H1 (cell line): ENCODE measurements at regions not wholly inside any gene's neighbourhood (a gene's known extent, or its start where the extent isn't known, plus 50 kb on each side); places are given as distances from the start of the nearest gene placed in this dataset.

Experiments
- CTCF ChIA-PET: fragments of 300-600 bp; sonication (Branson Sonifier 250); formaldehyde crosslinking; loops from one replicate; lab custom pipeline; 2021; ENCODE audit not compliant: partially characterized antibody; lab: Charles Lee
- POLR2A ChIA-PET: fragments of 300-600 bp; sonication (Branson Sonifier 250); formaldehyde crosslinking; loops from one replicate; lab custom pipeline; 2021; ENCODE audit warnings: inconsistent platforms; ENCODE audit not compliant: partially characterized antibody; lab: Charles Lee
- DNase-seq, 2 experiments: peaks; one replicate each; pipeline versions ENCODE4 v3.0.0 to v3.0.0-alpha.2; 2010 to 2022; ENCODE audit warnings: low spot score in 2 of 2, low read depth in 1 of 2, mixed read lengths in 1 of 2
- FAIRE-seq: peaks from 2 replicates; lab custom pipeline; 2011; peaks lifted over from hg19 to GRCh38; lab: Jason Lieb, UNC
- H2AFZ ChIP-seq: 2 replicates; pipeline ENCODE4 v1.8.1; 2012; ENCODE audit warnings: low read length, inconsistent platforms
- H2AK5ac ChIP-seq: 2 replicates; pipeline ENCODE4 v1.6.1; 2013; ENCODE audit warnings: low read depth, low read length
- H2BK120ac ChIP-seq: replicated peaks from 2 replicates; pipeline ENCODE3; 2013; ENCODE audit warnings: low read depth, low read length, inconsistent platforms
- H2BK12ac ChIP-seq: 2 replicates; pipeline ENCODE4 v1.6.1; 2013; ENCODE audit warnings: low read depth, low read length
- H2BK15ac ChIP-seq: 2 replicates; pipeline ENCODE4 v1.6.1; 2013; ENCODE audit warnings: low read length
- H2BK20ac ChIP-seq: 2 replicates; pipeline ENCODE4 v1.6.1; 2013; ENCODE audit warnings: low read length
- H2BK5ac ChIP-seq: 2 replicates; pipeline ENCODE4 v1.6.1; 2013; ENCODE audit warnings: low read depth, low read length
- H3K14ac ChIP-seq: 2 replicates; pipeline ENCODE4 v1.6.1; 2013; ENCODE audit warnings: inconsistent platforms; ENCODE audit not compliant: insufficient read length
- H3K18ac ChIP-seq: 2 replicates; pipeline ENCODE4 v1.6.1; 2013; ENCODE audit warnings: low read length; ENCODE audit errors: extremely low read depth
- H3K23ac ChIP-seq: 2 replicates; pipeline ENCODE4 v1.6.1; 2013; ENCODE audit warnings: inconsistent platforms; ENCODE audit not compliant: insufficient read length
- H3K23me2 ChIP-seq: 2 replicates; pipeline ENCODE4 v1.6.1; 2013; ENCODE audit warnings: low read depth, low read length
- H3K27ac ChIP-seq: 2 replicates; pipeline ENCODE4 v1.6.1; 2011; ENCODE audit warnings: low read depth, low read length, inconsistent platforms
- H3K27me3 ChIP-seq, 4 experiments: replicated peaks in 1 of 4; 1 replicate in 1 of 4; 2 replicates in 3 of 4; pipeline versions ENCODE4 v1.6.1 to v1.8.1; 2011 to 2013; ENCODE audit warnings: low read length in 3 of 4, mild to moderate bottlenecking in 3 of 4, inconsistent platforms in 2 of 4, mixed read lengths in 2 of 4, moderate library complexity in 1 of 4; ENCODE audit not compliant: control insufficient read depth in 3 of 4, insufficient read depth in 3 of 4; ENCODE audit errors: extremely low read depth in 1 of 4
- H3K36me3 ChIP-seq, 4 experiments: 2 replicates each; pipeline versions ENCODE4 v1.6.1 to v1.8.1; 2011 to 2013; ENCODE audit warnings: mild to moderate bottlenecking in 4 of 4, low read length in 3 of 4, moderate library complexity in 2 of 4, control low read depth in 1 of 4, inconsistent platforms in 1 of 4; ENCODE audit not compliant: insufficient read depth in 4 of 4, control insufficient read depth in 2 of 4
- H3K4ac ChIP-seq: replicated peaks from 2 replicates; pipeline ENCODE3; 2013; ENCODE audit warnings: low read length, low read depth, mixed read lengths, inconsistent platforms; ENCODE audit not compliant: insufficient read length
- H3K4me1 ChIP-seq, 4 experiments: replicated peaks in 1 of 4; 1 replicate in 1 of 4; 2 replicates in 3 of 4; pipeline versions ENCODE4 v1.6.1 to v1.8.1; 2011 to 2013; ENCODE audit warnings: low read length in 3 of 4, inconsistent platforms in 2 of 4, mixed read lengths in 1 of 4; ENCODE audit not compliant: insufficient read depth in 4 of 4, control insufficient read depth in 3 of 4
- H3K4me2 ChIP-seq, 2 experiments: 2 replicates each; pipeline versions ENCODE4 v1.6.1 to v1.8.1; 2011 to 2013; ENCODE audit warnings: low read depth in 2 of 2, low read length in 2 of 2, control low read depth in 1 of 2, inconsistent platforms in 1 of 2, mild to moderate bottlenecking in 1 of 2; ENCODE audit not compliant: insufficient read depth in 1 of 2
- H3K4me3 ChIP-seq, 4 experiments: fragments of 200-600, 300-600 bp in 1 of 4; sonication (generic), shearing (Covaris generic), sonication (Bioruptor Twin) in 1 of 4; 2 replicates each; pipeline versions ENCODE4 v1.5.1 to v1.8.1; 2011 to 2016; ENCODE audit warnings: low read length in 4 of 4, low read depth in 3 of 4, control low read depth in 2 of 4, inconsistent platforms in 2 of 4, mild to moderate bottlenecking in 2 of 4, mixed read lengths in 1 of 4, moderate library complexity in 1 of 4; ENCODE audit not compliant: insufficient read depth in 2 of 4; ENCODE audit errors: extremely low read depth in 1 of 4
- H3K56ac ChIP-seq: replicated peaks from 2 replicates; pipeline ENCODE3; 2013; ENCODE audit warnings: low read depth, mild to moderate bottlenecking, mixed read lengths, low read length, inconsistent platforms; ENCODE audit not compliant: insufficient read length
- H3K79me1 ChIP-seq: 2 replicates; pipeline ENCODE4 v1.6.1; 2013; ENCODE audit warnings: low read depth, low read length, control low read depth
- H3K79me2 ChIP-seq, 2 experiments: 2 replicates each; pipeline versions ENCODE4 v1.6.1 to v1.8.1; 2012 to 2013; ENCODE audit warnings: low read length in 2 of 2, mild to moderate bottlenecking in 2 of 2, inconsistent platforms in 1 of 2; ENCODE audit not compliant: insufficient read depth in 2 of 2, control insufficient read depth in 1 of 2
- H3K9ac ChIP-seq, 4 experiments: replicated peaks in 1 of 4; 1 replicate in 1 of 4; 2 replicates in 3 of 4; pipeline versions ENCODE4 v1.6.1 to v1.8.1; 2011 to 2013; ENCODE audit warnings: low read depth in 3 of 4, low read length in 3 of 4, control low read depth in 2 of 4, mild to moderate bottlenecking in 2 of 4, moderate library complexity in 2 of 4, inconsistent platforms in 1 of 4; ENCODE audit errors: extremely low read depth in 1 of 4
- H3K9me3 ChIP-seq, 2 experiments: 2 replicates each; pipeline versions ENCODE4 v1.6.1 to v1.8.1; 2012 to 2013; ENCODE audit warnings: mild to moderate bottlenecking in 2 of 2, moderate library complexity in 2 of 2, control low read depth in 1 of 2, inconsistent platforms in 1 of 2, low read depth in 1 of 2, low read length in 1 of 2, mixed read lengths in 1 of 2; ENCODE audit not compliant: insufficient read depth in 2 of 2
- H4K20me1 ChIP-seq, 2 experiments: replicated peaks in 1 of 2; 2 replicates each; pipeline versions ENCODE3 to v1.8.1; 2011 to 2013; ENCODE audit warnings: inconsistent platforms in 2 of 2, low read length in 2 of 2, mild to moderate bottlenecking in 1 of 2; ENCODE audit not compliant: insufficient read depth in 2 of 2, control insufficient read depth in 1 of 2
- H4K5ac ChIP-seq: 2 replicates; pipeline ENCODE4 v1.6.1; 2013; ENCODE audit warnings: low read length, low read depth, mixed read lengths, inconsistent platforms; ENCODE audit not compliant: insufficient read length
- H4K8ac ChIP-seq: 2 replicates; pipeline ENCODE4 v1.8.0; 2013; ENCODE audit warnings: mild to moderate bottlenecking, moderate library complexity, low read length, inconsistent platforms; ENCODE audit not compliant: insufficient read depth; ENCODE audit errors: extremely low read depth
- H4K91ac ChIP-seq: replicated peaks from 2 replicates; pipeline ENCODE3; 2013; ENCODE audit warnings: low read length, mixed read lengths, inconsistent platforms; ENCODE audit not compliant: insufficient read length
- ATF3 ChIP-seq: IDR thresholded peaks from 2 replicates; pipeline ENCODE4 v1.6.1; 2011; ENCODE audit warnings: low read depth, mild to moderate bottlenecking, low read length; ENCODE audit not compliant: insufficient read depth
- BRCA1 ChIP-seq: IDR thresholded peaks from 2 replicates; pipeline ENCODE4 v1.6.1; 2012; ENCODE audit warnings: low read depth, low read length, improper control_type of control experiment
- CBX5 ChIP-seq: fragments of 300-800, 300-1000 bp; sonication (generic); IDR thresholded peaks from 2 replicates; pipeline ENCODE4 v1.7.1; 2016; ENCODE audit warnings: antibody characterized with exemption, low read length, low read depth
- CHD1 ChIP-seq: IDR thresholded peaks from 2 replicates; pipeline ENCODE4 v1.6.1; 2012; ENCODE audit warnings: low read depth, low read length, improper control_type of control experiment
- CREB1 ChIP-seq: IDR thresholded peaks from 2 replicates; pipeline ENCODE4 v1.6.1; 2012; ENCODE audit warnings: inconsistent platforms
- EGR1 ChIP-seq: IDR thresholded peaks from 2 replicates; pipeline ENCODE4 v1.6.1; 2011; ENCODE audit warnings: low read depth, low read length, borderline replicate concordance
- EP300 ChIP-seq, 2 experiments: IDR thresholded peaks; 1 replicate in 1 of 2; 2 replicates in 1 of 2; pipeline ENCODE4 v1.6.1; 2011 to 2012; ENCODE audit warnings: low read depth in 2 of 2, low read length in 2 of 2, mild to moderate bottlenecking in 2 of 2, borderline replicate concordance in 1 of 2, inconsistent platforms in 1 of 2, moderate library complexity in 1 of 2
- JUN ChIP-seq: IDR thresholded peaks from 2 replicates; pipeline ENCODE4 v1.6.1; 2011; ENCODE audit warnings: low read depth, mild to moderate bottlenecking, improper control_type of control experiment, low read length
- POLR2A ChIP-seq, 2 experiments: IDR thresholded peaks; 1 replicate in 1 of 2; 2 replicates in 1 of 2; pipeline ENCODE4 v1.6.1; 2011; ENCODE audit warnings: low read depth in 2 of 2, low read length in 2 of 2, mild to moderate bottlenecking in 2 of 2; ENCODE audit errors: control extremely low read depth in 1 of 2
- RNF2 ChIP-seq: fragments of 200-900, 300-1000 bp; sonication (generic); IDR thresholded peaks from 2 replicates; pipeline ENCODE4 v1.7.1; 2016; ENCODE audit warnings: borderline replicate concordance, low read depth, mild to moderate bottlenecking, antibody characterized with exemption, low read length; ENCODE audit not compliant: poor library complexity, severe bottlenecking; ENCODE audit errors: missing control alignments
- RXRA ChIP-seq: IDR thresholded peaks from 2 replicates; pipeline ENCODE4 v1.6.1; 2011; ENCODE audit warnings: low read depth, mild to moderate bottlenecking, low read length, moderate library complexity; ENCODE audit not compliant: insufficient read depth
- SP1 ChIP-seq: IDR thresholded peaks from 2 replicates; pipeline ENCODE4 v1.6.1; 2011; ENCODE audit warnings: low read depth, low read length
- TAF1 ChIP-seq: IDR thresholded peaks from 2 replicates; pipeline ENCODE4 v1.6.1; 2011; ENCODE audit warnings: mild to moderate bottlenecking, low read depth, low read length
- ZNF274 ChIP-seq: IDR thresholded peaks from 2 replicates; pipeline ENCODE4 v1.7.0; 2012; ENCODE audit warnings: low read length, borderline replicate concordance; ENCODE audit errors: extremely low read depth
- WGBS, 2 experiments: shearing (Covaris generic) in 1 of 2; methylation state at CpG; one replicate each; pipeline versions ENCODE4 v1.1.6 to v1.1.7; 2013 to 2015; ENCODE audit warnings: low lambda C conversion rate in 2 of 2, mixed read lengths in 2 of 2, inconsistent platforms in 1 of 2, low coverage in 1 of 2, missing lambda C conversion rate in 1 of 2; ENCODE audit not compliant: insufficient replicate concordance in 2 of 2, insufficient coverage in 1 of 2, insufficient read length in 1 of 2; ENCODE audit errors: extremely low coverage in 1 of 2, missing lambda C conversion rate in 1 of 2; 5-methylcytosine and 5-hydroxymethylcytosine counted together

GRCh38 chr4:145427991-145428390, 53.7 kb upstream of the SMAD1 start:
- no peak overlapping the region for H2BK120ac ChIP-seq
- no peaks in the 10 kb centered on the region for H3K79me1 ChIP-seq
- H3K4me2 ChIP-seq: no peak overlapping the region
- H3K14ac ChIP-seq: no peak overlapping the region
- no peak overlapping the region for H2BK5ac ChIP-seq
- H3K4me3 ChIP-seq: no peak overlapping the region
- no peak overlapping the region for H2BK20ac ChIP-seq
- no peaks in the 10 kb centered on the region for H3K4me1 ChIP-seq
- no peak overlapping the region for H3K9ac ChIP-seq
- no peak overlapping the region for H3K27ac ChIP-seq
- 0 out of 2 replicates have a peak overlapping the region, but pooled peaks have one; percentile 11 for H2AFZ ChIP-seq
- no peak for TF ChIP-seq EP300 (IDR thresholded peaks at IDR 0.05; ENCODE audit: borderline replicate concordance in 1 of 2, low read depth in 2 of 2, low read length in 2 of 2)
- TF ChIP-seq BRCA1: no peak
- TF ChIP-seq ATF3: no peak
- TF ChIP-seq CHD1: no peak
- TF ChIP-seq RNF2: no peak
- TF ChIP-seq RXRA: no peak
- TF ChIP-seq CREB1: no peak
- no peak for TF ChIP-seq SP1
- TF ChIP-seq EGR1: no peak
- TF ChIP-seq CBX5: no peak
- TF ChIP-seq TAF1: no peak
- TF ChIP-seq POLR2A (IDR thresholded peaks at IDR 0.05; ENCODE audit: control extremely low read depth in 1 of 2, low read depth in 2 of 2, low read length in 2 of 2): no peak
- TF ChIP-seq ZNF274: no peak
- no peak for TF ChIP-seq JUN
- H3K4ac ChIP-seq: no peak overlapping the region
- no peaks in the 10 kb centered on the region for H3K36me3 ChIP-seq
- WGBS, 2 experiments: 80% methylated on average over 3 of the region's 3 CpGs; no CpG with 5 or more reads in 1 of the 2 experiments
- H3K79me2 ChIP-seq: no peaks in the 10 kb centered on the region
- no peak overlapping the region for H3K23ac ChIP-seq
- H3K23me2 ChIP-seq: no peaks in the 10 kb centered on the region
- no peak overlapping the region for H3K56ac ChIP-seq
- ChIA-PET POLR2A (no interaction called here), CTCF (interaction anchor here (0.5 to 1.5 kb wide), 2 partner anchors 23 to 965 kb away, joined by 3 read pairs; no protein-coding TSS in a partner anchor)
- no peak overlapping the region for H2BK15ac ChIP-seq
- no peak overlapping the region for H2AK5ac ChIP-seq
- no peak for FAIRE-seq
- no peak overlapping the region for H3K18ac ChIP-seq
- H2BK12ac ChIP-seq: no peak overlapping the region
- peaks cover 0 to 2% (median 0%) of the 10 kb centered on the region in 4 experiments; a peak in 1 of 7 replicates for H3K27me3 ChIP-seq
- H4K20me1 ChIP-seq: no peaks in the 10 kb centered on the region
- no peaks in the 10 kb centered on the region for H3K9me3 ChIP-seq
- no peak for DNase-seq
- no peak overlapping the region for H4K91ac ChIP-seq
- H4K8ac ChIP-seq: no peak overlapping the region
- no peak overlapping the region for H4K5ac ChIP-seq
